Loucy (cell line): ENCODE measurements at regions not wholly inside any gene's neighbourhood (a gene's known extent, or its start where the extent isn't known, plus 50 kb on each side); places are given as distances from the start of the nearest gene placed in this dataset.
"Not testable (repeated sequence)": the region's sequence is repeated elsewhere in the genome, so short reads cannot be mapped to it uniquely, and the experiment has no call there.

ENCODE experiments used
- CTCF ChIP-seq: fragments of 200-600 bp; sonication (generic); conservative IDR thresholded peaks from 2 replicates; pipeline ENCODE4 v1.5.1; 2014; ENCODE audit warnings: mild to moderate bottlenecking, antibody characterized with exemption, low read length
- EZH2phosphoT487 ChIP-seq: fragments of 200-600 bp; IDR thresholded peaks from 2 replicates; pipeline ENCODE4 v1.6.1; 2018; ENCODE audit warnings: antibody characterized with exemption, mild to moderate bottlenecking, moderate library complexity, borderline replicate concordance

GRCh38 chr2:94583081-94583723 is 288.0 kb upstream of the TEKT4 start:
- TF ChIP-seq CTCF, EZH2phosphoT487: not testable (repeated sequence)
